GM12878 (cell line): ENCODE measurements at regions not wholly inside any gene's neighbourhood (a gene's known extent, or its start where the extent isn't known, plus 50 kb on each side); places are given as distances from the start of the nearest gene placed in this dataset.

Experiments used
- ATAC-seq: fragments of 200-7000 bp; cut with Tn5 transposase; 3 replicates; pipeline ENCODE4 v1.9.1; 2020; ENCODE audit warnings: mild to moderate bottlenecking, moderate library complexity
- BruUV-seq: library from RNA; stranded (reverse); fragments of 400-500 nt; replicated peaks from 2 replicates; lab custom pipeline; 2021; lab: Mats Ljungman, UMichigan
- CTCF ChIA-PET: fragments of 300-600 bp; sonication (Branson Sonifier 250); formaldehyde crosslinking; extraction: SDS; loops from one replicate; lab custom pipeline; 2021; ENCODE audit warnings: inconsistent platforms; lab: Yijun Ruan, JAX
- POLR2A ChIA-PET: fragments of 350-600 bp; formaldehyde crosslinking; extraction: SDS; loops from one replicate; lab custom pipeline; 2021; ENCODE audit warnings: inconsistent platforms; lab: Charles Lee
- RAD21 ChIA-PET: fragments of 300-600 bp; sonication (Branson Sonifier 250); formaldehyde crosslinking; loops from one replicate; lab custom pipeline; 2023; ENCODE audit warnings: antibody characterized with exemption; ENCODE audit not compliant: unreplicated experiment; lab: Charles Lee
- SMC1A ChIA-PET: fragments of 300-600 bp; sonication (Branson Sonifier 250); formaldehyde crosslinking; loops from one replicate; lab custom pipeline; 2023; ENCODE audit not compliant: unreplicated experiment, uncharacterized antibody; lab: Charles Lee
- DNase-seq: peaks from one replicate; pipeline ENCODE4 v3.0.0-alpha.2; 2011; ENCODE audit warnings: low read depth, low spot score
- FAIRE-seq: peaks from 3 replicates; lab custom pipeline; 2011; peaks lifted over from hg19 to GRCh38; lab: Jason Lieb, UNC
- H2AFZ ChIP-seq: 2 replicates; pipeline ENCODE4 v1.6.0; 2011; ENCODE audit warnings: low read depth, low read length, control low read depth; ENCODE audit not compliant: control insufficient read depth
- H3K27ac ChIP-seq: 2 replicates; pipeline ENCODE4 v1.5.1; 2011; ENCODE audit warnings: control low read depth; ENCODE audit not compliant: control insufficient read depth, insufficient read depth
- H3K27me3 ChIP-seq, 2 experiments: replicated peaks in 1 of 2; 2 replicates each; pipeline versions ENCODE4 v1.6.0 to v1.6.1; 2011; ENCODE audit warnings: low read length in 1 of 2; ENCODE audit not compliant: control insufficient read depth in 2 of 2, insufficient read depth in 2 of 2
- H3K36me3 ChIP-seq, 2 experiments: 2 replicates each; pipeline ENCODE4 v1.5.1; 2011; ENCODE audit warnings: low read length in 1 of 2; ENCODE audit not compliant: control insufficient read depth in 2 of 2, insufficient read depth in 2 of 2
- H3K4me1 ChIP-seq: 2 replicates; pipeline ENCODE4 v1.6.1; 2011; ENCODE audit warnings: mild to moderate bottlenecking, low read length, moderate library complexity, mixed read lengths; ENCODE audit not compliant: control insufficient read depth, insufficient read depth
- H3K4me2 ChIP-seq: 2 replicates; pipeline ENCODE4 v1.6.0; 2011; ENCODE audit warnings: control low read depth; ENCODE audit not compliant: control insufficient read depth, insufficient read depth
- H3K4me3 ChIP-seq: fragments of 200-600 bp; sonication (generic); 2 replicates; pipeline ENCODE4 v1.5.1; 2016
- H3K79me2 ChIP-seq: 2 replicates; pipeline ENCODE4 v1.6.0; 2011; ENCODE audit warnings: low read length; ENCODE audit not compliant: control insufficient read depth, insufficient read depth
- H3K9ac ChIP-seq: 2 replicates; pipeline ENCODE4 v1.8.0; 2011; ENCODE audit warnings: low read length, control low read depth, mixed read lengths; ENCODE audit not compliant: control insufficient read depth, insufficient read depth
- H3K9me3 ChIP-seq: replicated peaks from 3 replicates; pipeline ENCODE4 v1.5.1; 2011; ENCODE audit warnings: mild to moderate bottlenecking, low read length; ENCODE audit not compliant: control insufficient read depth, insufficient read depth
- H4K20me1 ChIP-seq: 2 replicates; pipeline ENCODE4 v1.6.0; 2011; ENCODE audit not compliant: control insufficient read depth, insufficient read depth
- BMI1 ChIP-seq: fragments of 450-650 bp; IDR thresholded peaks from 2 replicates; pipeline ENCODE4 v1.6.1; 2016; ENCODE audit warnings: mild to moderate bottlenecking, moderate library complexity, borderline replicate concordance
- ESRRA ChIP-seq: IDR thresholded peaks from 2 replicates; pipeline ENCODE4 v1.6.1; 2012; ENCODE audit warnings: mild to moderate bottlenecking, low read length, improper control_type of control experiment
- IRF4 ChIP-seq: IDR thresholded peaks from 2 replicates; pipeline ENCODE4 v1.6.1; 2011; ENCODE audit warnings: low read depth, low read length
- JUNB ChIP-seq: IDR thresholded peaks from 2 replicates; pipeline ENCODE4 v1.6.1; 2016; ENCODE audit warnings: antibody characterized with exemption, mild to moderate bottlenecking
- NBN ChIP-seq: fragments of 450-650 bp; IDR thresholded peaks from 2 replicates; pipeline ENCODE4 v1.6.1; 2016
- RAD51 ChIP-seq: fragments of 450-650 bp; IDR thresholded peaks from 2 replicates; pipeline ENCODE4 v1.6.1; 2016; ENCODE audit warnings: moderate library complexity, mild to moderate bottlenecking, inconsistent platforms
- SMAD5 ChIP-seq: IDR thresholded peaks from 2 replicates; pipeline ENCODE4 v1.6.1; 2016; ENCODE audit warnings: antibody characterized with exemption, low read depth
- ZNF592 ChIP-seq: fragments of 450-650 bp; IDR thresholded peaks from 2 replicates; pipeline ENCODE4 v1.6.1; 2017; ENCODE audit warnings: mild to moderate bottlenecking, moderate library complexity
- ZNF622 ChIP-seq: fragments of 450-650 bp; IDR thresholded peaks from 2 replicates; pipeline ENCODE4 v1.6.1; 2017; ENCODE audit warnings: mild to moderate bottlenecking, inconsistent platforms
- WGBS: methylation state at CpG from one replicate; pipeline ENCODE4 v1.1.6; 2016; ENCODE audit warnings: low lambda C conversion rate; ENCODE audit not compliant: insufficient replicate concordance, insufficient coverage; ENCODE audit errors: missing lambda C conversion rate; 5-methylcytosine and 5-hydroxymethylcytosine counted together
- in situ Hi-C: fragments of 300-500 bp; cut with MboI; formaldehyde crosslinking; loops from 9 replicates; pipeline ENCODE4 v1.14.3; 2018; ENCODE audit warnings: mixed read lengths
- intact Hi-C: fragments of 100-400 bp; cut with micrococcal nuclease; formaldehyde crosslinking; loops from one replicate; pipeline ENCODE4 v1.14.2; 2022; ENCODE audit not compliant: unreplicated experiment
- TF ChIP-seq, protein P1 (sequence below): fragments of 450-650 bp; IDR thresholded peaks from 2 replicates; pipeline ENCODE4 v1.6.1; 2017; ENCODE audit warnings: mild to moderate bottlenecking, moderate library complexity
- TF ChIP-seq, protein P2 (sequence below): fragments of 150-350 bp; IDR thresholded peaks from 2 replicates; pipeline ENCODE4 v1.6.1; 2016; ENCODE audit warnings: low read depth, low read length
- TF ChIP-seq, protein P3 (sequence below): IDR thresholded peaks from 2 replicates; pipeline ENCODE4 v1.6.1; 2012; ENCODE audit warnings: low read depth, low read length, improper control_type of control experiment

GRCh38 chr6:132967871-132968270 is 153.5 kb downstream of the RPS12 start:
- no peak for FAIRE-seq
- no peak for TF ChIP-seq BMI1
- TF ChIP-seq JUNB, result no peak
- no peak for TF ChIP-seq ZNF592
- no peak for TF ChIP-seq ESRRA
- TF ChIP-seq, protein P1, sequence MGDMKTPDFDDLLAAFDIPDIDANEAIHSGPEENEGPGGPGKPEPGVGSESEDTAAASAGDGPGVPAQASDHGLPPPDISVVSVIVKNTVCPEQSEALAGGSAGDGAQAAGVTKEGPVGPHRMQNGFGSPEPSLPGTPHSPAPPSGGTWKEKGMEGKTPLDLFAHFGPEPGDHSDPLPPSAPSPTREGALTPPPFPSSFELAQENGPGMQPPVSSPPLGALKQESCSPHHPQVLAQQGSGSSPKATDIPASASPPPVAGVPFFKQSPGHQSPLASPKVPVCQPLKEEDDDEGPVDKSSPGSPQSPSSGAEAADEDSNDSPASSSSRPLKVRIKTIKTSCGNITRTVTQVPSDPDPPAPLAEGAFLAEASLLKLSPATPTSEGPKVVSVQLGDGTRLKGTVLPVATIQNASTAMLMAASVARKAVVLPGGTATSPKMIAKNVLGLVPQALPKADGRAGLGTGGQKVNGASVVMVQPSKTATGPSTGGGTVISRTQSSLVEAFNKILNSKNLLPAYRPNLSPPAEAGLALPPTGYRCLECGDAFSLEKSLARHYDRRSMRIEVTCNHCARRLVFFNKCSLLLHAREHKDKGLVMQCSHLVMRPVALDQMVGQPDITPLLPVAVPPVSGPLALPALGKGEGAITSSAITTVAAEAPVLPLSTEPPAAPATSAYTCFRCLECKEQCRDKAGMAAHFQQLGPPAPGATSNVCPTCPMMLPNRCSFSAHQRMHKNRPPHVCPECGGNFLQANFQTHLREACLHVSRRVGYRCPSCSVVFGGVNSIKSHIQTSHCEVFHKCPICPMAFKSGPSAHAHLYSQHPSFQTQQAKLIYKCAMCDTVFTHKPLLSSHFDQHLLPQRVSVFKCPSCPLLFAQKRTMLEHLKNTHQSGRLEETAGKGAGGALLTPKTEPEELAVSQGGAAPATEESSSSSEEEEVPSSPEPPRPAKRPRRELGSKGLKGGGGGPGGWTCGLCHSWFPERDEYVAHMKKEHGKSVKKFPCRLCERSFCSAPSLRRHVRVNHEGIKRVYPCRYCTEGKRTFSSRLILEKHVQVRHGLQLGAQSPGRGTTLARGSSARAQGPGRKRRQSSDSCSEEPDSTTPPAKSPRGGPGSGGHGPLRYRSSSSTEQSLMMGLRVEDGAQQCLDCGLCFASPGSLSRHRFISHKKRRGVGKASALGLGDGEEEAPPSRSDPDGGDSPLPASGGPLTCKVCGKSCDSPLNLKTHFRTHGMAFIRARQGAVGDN, result no peak
- TF ChIP-seq, protein P2, sequence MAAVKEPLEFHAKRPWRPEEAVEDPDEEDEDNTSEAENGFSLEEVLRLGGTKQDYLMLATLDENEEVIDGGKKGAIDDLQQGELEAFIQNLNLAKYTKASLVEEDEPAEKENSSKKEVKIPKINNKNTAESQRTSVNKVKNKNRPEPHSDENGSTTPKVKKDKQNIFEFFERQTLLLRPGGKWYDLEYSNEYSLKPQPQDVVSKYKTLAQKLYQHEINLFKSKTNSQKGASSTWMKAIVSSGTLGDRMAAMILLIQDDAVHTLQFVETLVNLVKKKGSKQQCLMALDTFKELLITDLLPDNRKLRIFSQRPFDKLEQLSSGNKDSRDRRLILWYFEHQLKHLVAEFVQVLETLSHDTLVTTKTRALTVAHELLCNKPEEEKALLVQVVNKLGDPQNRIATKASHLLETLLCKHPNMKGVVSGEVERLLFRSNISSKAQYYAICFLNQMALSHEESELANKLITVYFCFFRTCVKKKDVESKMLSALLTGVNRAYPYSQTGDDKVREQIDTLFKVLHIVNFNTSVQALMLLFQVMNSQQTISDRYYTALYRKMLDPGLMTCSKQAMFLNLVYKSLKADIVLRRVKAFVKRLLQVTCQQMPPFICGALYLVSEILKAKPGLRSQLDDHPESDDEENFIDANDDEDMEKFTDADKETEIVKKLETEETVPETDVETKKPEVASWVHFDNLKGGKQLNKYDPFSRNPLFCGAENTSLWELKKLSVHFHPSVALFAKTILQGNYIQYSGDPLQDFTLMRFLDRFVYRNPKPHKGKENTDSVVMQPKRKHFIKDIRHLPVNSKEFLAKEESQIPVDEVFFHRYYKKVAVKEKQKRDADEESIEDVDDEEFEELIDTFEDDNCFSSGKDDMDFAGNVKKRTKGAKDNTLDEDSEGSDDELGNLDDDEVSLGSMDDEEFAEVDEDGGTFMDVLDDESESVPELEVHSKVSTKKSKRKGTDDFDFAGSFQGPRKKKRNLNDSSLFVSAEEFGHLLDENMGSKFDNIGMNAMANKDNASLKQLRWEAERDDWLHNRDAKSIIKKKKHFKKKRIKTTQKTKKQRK, result no peak
- no peak for TF ChIP-seq RAD51
- no peak for TF ChIP-seq SMAD5
- no peak for TF ChIP-seq NBN
- no peak for TF ChIP-seq IRF4
- TF ChIP-seq ZNF622, result no peak
- TF ChIP-seq, protein P3, sequence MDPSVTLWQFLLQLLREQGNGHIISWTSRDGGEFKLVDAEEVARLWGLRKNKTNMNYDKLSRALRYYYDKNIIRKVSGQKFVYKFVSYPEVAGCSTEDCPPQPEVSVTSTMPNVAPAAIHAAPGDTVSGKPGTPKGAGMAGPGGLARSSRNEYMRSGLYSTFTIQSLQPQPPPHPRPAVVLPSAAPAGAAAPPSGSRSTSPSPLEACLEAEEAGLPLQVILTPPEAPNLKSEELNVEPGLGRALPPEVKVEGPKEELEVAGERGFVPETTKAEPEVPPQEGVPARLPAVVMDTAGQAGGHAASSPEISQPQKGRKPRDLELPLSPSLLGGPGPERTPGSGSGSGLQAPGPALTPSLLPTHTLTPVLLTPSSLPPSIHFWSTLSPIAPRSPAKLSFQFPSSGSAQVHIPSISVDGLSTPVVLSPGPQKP, result no peak

More at GRCh38 chr6:132967871-132968270, 153.5 kb downstream of the RPS12 start:
- RAD21 ChIA-PET, result no interaction called here
- POLR2A ChIA-PET, result no interaction called here
- CTCF ChIA-PET, result interaction anchor here (0.6 kb wide), 1 partner anchor 19 kb away, joined by 3 read pairs; no protein-coding TSS in a partner anchor
- no peaks in the 10 kb centered on the region for H4K20me1 ChIP-seq
- no peak overlapping the region for H2AFZ ChIP-seq
- no peaks in the 10 kb centered on the region; the same call in 1 of the 2 replicates for H3K4me1 ChIP-seq
- no peak overlapping the region for H3K9ac ChIP-seq
- BruUV-seq, result no TSS peak
- no peaks in the 10 kb centered on the region for H3K9me3 ChIP-seq
- 3% methylated on average over 2 of the region's 2 CpGs for WGBS
- no peaks in the 10 kb centered on the region for H3K27me3 ChIP-seq
- H3K4me2 ChIP-seq, result no peak overlapping the region
- H3K4me3 ChIP-seq, result no peak overlapping the region
- ATAC-seq (no peak), DNase-seq (no peak)
- SMC1A ChIA-PET, result no interaction called here
- no peaks in the 10 kb centered on the region for H3K79me2 ChIP-seq
- no peaks in the 10 kb centered on the region for H3K36me3 ChIP-seq
- in situ Hi-C loops, result loop anchor here (10.0 kb wide), 2 partner anchors 547 to 587 kb away; no protein-coding TSS in a partner anchor
- no peak overlapping the region for H3K27ac ChIP-seq
- intact Hi-C loops, result loop anchor here (10.0 kb wide), 1 partner anchor 947 kb away; no protein-coding TSS in a partner anchor
